Mesendoderm (in vitro differentiated cells): ENCODE measurements at regions not wholly inside any gene's neighbourhood (a gene's known extent, or its start where the extent isn't known, plus 50 kb on each side); places are given as distances from the start of the nearest gene placed in this dataset.

ENCODE experiments used
- DNase-seq: peaks from one replicate; pipeline ENCODE4 v3.0.0; 2013
- H2AK5ac ChIP-seq: 2 replicates; pipeline ENCODE4 v1.6.1; 2013; ENCODE audit warnings: low read length, inconsistent platforms
- H2BK120ac ChIP-seq: 2 replicates; pipeline ENCODE4 v1.6.1; 2013; ENCODE audit warnings: low read depth, mild to moderate bottlenecking, low read length, moderate library complexity, mixed read lengths
- H2BK15ac ChIP-seq: replicated peaks from 2 replicates; pipeline ENCODE4 v1.6.1; 2013; ENCODE audit warnings: low read depth, mild to moderate bottlenecking, moderate library complexity
- H2BK5ac ChIP-seq: 2 replicates; pipeline ENCODE4 v1.6.1; 2013; ENCODE audit warnings: low read length, inconsistent platforms
- H3K18ac ChIP-seq: 2 replicates; pipeline ENCODE4 v1.6.1; 2013; ENCODE audit warnings: mild to moderate bottlenecking, low read length, mixed read lengths
- H3K23ac ChIP-seq: one replicate; pipeline ENCODE4 v1.6.1; 2013; ENCODE audit warnings: low read length
- H3K27ac ChIP-seq: 2 replicates; pipeline ENCODE4 v1.5.1; 2013; ENCODE audit warnings: low read depth, mild to moderate bottlenecking, inconsistent platforms, low read length, moderate library complexity
- H3K27me3 ChIP-seq: 2 replicates; pipeline ENCODE4 v1.6.1; 2013; ENCODE audit warnings: low read length, control low read depth, mild to moderate bottlenecking, inconsistent platforms; ENCODE audit not compliant: insufficient read depth, poor library complexity
- H3K36me3 ChIP-seq: 2 replicates; pipeline ENCODE4 v1.6.1; 2013; ENCODE audit warnings: low read length, inconsistent platforms; ENCODE audit not compliant: control insufficient read depth, insufficient read depth
- H3K4ac ChIP-seq: one replicate; pipeline ENCODE4 v1.6.1; 2013; ENCODE audit warnings: low read depth, mild to moderate bottlenecking, low read length, moderate library complexity
- H3K4me1 ChIP-seq: 2 replicates; pipeline ENCODE4 v1.6.1; 2013; ENCODE audit warnings: low read depth, low read length, inconsistent platforms; ENCODE audit not compliant: control insufficient read depth
- H3K4me2 ChIP-seq: 2 replicates; pipeline ENCODE4 v1.6.1; 2013; ENCODE audit warnings: low read length
- H3K4me3 ChIP-seq: 2 replicates; pipeline ENCODE4 v1.5.1; 2013; ENCODE audit warnings: mild to moderate bottlenecking, low read length
- H3K56ac ChIP-seq: one replicate; pipeline ENCODE4 v1.6.1; 2013; ENCODE audit warnings: low read length
- H3K79me1 ChIP-seq: 2 replicates; pipeline ENCODE4 v1.6.1; 2013; ENCODE audit warnings: low read length, inconsistent platforms
- H3K79me2 ChIP-seq: 2 replicates; pipeline ENCODE4 v1.6.1; 2013; ENCODE audit warnings: mild to moderate bottlenecking, low read length; ENCODE audit not compliant: control insufficient read depth, insufficient read depth
- H3K9ac ChIP-seq: 2 replicates; pipeline ENCODE4 v1.6.1; 2013; ENCODE audit warnings: low read length, inconsistent platforms
- H4K5ac ChIP-seq: one replicate; pipeline ENCODE4 v1.6.1; 2013; ENCODE audit warnings: low read length
- H4K8ac ChIP-seq: one replicate; pipeline ENCODE4 v1.6.1; 2013; ENCODE audit warnings: low read depth, mild to moderate bottlenecking, control low read depth, low read length, moderate library complexity
- WGBS: extraction: QIAGEN DNeasy Blood & Tissue Kit; methylation state at CpG from one replicate; pipeline ENCODE4 v1.1.7; 2013; ENCODE audit warnings: low lambda C conversion rate, missing lambda C conversion rate; ENCODE audit not compliant: insufficient coverage; ENCODE audit errors: extremely low coverage; 5-methylcytosine and 5-hydroxymethylcytosine counted together

DNA sequence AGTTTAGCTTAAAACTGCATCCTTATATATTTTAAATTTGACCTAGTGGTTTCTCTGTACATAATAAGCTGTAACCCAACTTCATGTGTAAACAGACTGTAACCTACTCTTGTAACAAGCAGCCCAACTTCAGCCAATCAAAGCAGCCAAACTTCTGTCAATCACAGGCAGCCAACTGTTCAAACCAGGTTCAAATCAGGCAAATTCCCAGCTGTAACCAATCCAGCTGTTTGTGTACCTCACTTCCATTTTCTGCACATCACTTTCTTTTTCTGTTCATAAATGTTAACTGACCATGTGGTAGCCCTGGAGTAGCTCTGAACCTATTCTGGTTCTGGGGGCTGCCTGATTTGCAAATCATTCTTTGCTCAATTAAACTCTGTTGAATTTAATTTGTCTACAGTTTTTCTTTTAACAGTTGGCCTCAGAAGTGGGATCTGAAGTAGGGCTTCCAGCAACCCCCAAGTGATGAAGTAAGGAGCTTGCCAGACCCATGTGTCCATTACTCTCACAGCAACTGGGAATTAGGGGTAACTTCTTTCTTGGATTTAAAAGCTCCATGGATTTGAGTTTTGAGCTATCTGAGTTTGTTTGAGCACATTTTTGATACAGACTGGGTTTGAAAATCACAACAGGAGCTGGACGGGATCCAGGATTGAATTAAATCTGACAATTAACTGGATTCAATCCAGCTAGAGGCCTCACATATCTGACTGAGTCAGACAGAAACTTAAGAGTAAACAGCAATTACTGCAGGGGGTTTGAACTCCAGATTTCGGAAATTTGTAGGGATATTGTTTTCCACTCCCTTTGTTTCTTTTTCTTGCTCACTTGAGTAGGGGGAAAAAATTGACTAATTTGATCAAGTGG is 1569.7 kb upstream of the SLC39A10 start:
- Histone ChIP-seq H3K4me3 (no peak overlapping the region), H4K8ac (no peak overlapping the region), H3K18ac (no peak overlapping the region), H3K23ac (no peak overlapping the region), H4K5ac (no peak overlapping the region), H2AK5ac (no peak overlapping the region), H2BK15ac (no peak overlapping the region), H3K79me1 (no peaks in the 10 kb centered on the region), H3K36me3 (no peaks in the 10 kb centered on the region), H3K9ac (no peak overlapping the region), H3K56ac (no peak overlapping the region), H2BK120ac (no peak overlapping the region), H3K27ac (no peak overlapping the region), H3K4me2 (no peak overlapping the region), H3K4me1 (no peaks in the 10 kb centered on the region), H3K27me3 (no peaks in the 10 kb centered on the region), H2BK5ac (no peak overlapping the region), H3K4ac (no peak overlapping the region), H3K79me2 (no peaks in the 10 kb centered on the region)
- WGBS, result no CpG with 5 or more reads among the region's 2 CpGs
- DNase-seq, result no peak

GRCh38 chr2:194086129-194086528 is 1570.9 kb upstream of the SLC39A10 start:
- no CpG with 5 or more reads among the region's 1 CpG for WGBS

GRCh38 chr2:194079989-194080388 is 1577.0 kb upstream of the SLC39A10 start:
- DNase-seq, result no peak
- no peak overlapping the region for H4K8ac ChIP-seq
- H3K9ac ChIP-seq, result no peak overlapping the region
- H3K79me1 ChIP-seq, result no peaks in the 10 kb centered on the region
- H3K27me3 ChIP-seq, result no peaks in the 10 kb centered on the region
- H3K4me1 ChIP-seq, result no peaks in the 10 kb centered on the region
- H3K79me2 ChIP-seq, result no peaks in the 10 kb centered on the region
- H3K4me3 ChIP-seq, result no peak overlapping the region
- H3K36me3 ChIP-seq, result no peaks in the 10 kb centered on the region
- H3K23ac ChIP-seq, result no peak overlapping the region
- H2BK5ac ChIP-seq, result no peak overlapping the region
- no peak overlapping the region for H3K27ac ChIP-seq
- WGBS, result no CpG with 5 or more reads among the region's 3 CpGs
- H4K5ac ChIP-seq, result no peak overlapping the region
- H2BK15ac ChIP-seq, result no peak overlapping the region
- no peak overlapping the region for H2BK120ac ChIP-seq
- no peak overlapping the region for H3K4me2 ChIP-seq
- no peak overlapping the region for H3K18ac ChIP-seq
- no peak overlapping the region for H2AK5ac ChIP-seq
- H3K56ac ChIP-seq, result no peak overlapping the region
- no peak overlapping the region for H3K4ac ChIP-seq

More at GRCh38 chr2:194086129-194086528, 1570.9 kb upstream of the SLC39A10 start:
- no peak for DNase-seq
- Histone ChIP-seq H2BK15ac (no peak overlapping the region), H2AK5ac (no peak overlapping the region), H3K4ac (no peak overlapping the region), H3K18ac (no peak overlapping the region), H4K8ac (no peak overlapping the region), H4K5ac (no peak overlapping the region), H3K27me3 (no peaks in the 10 kb centered on the region), H2BK5ac (no peak overlapping the region), H3K27ac (no peak overlapping the region), H3K56ac (no peak overlapping the region), H3K23ac (no peak overlapping the region), H2BK120ac (no peak overlapping the region), H3K79me2 (no peaks in the 10 kb centered on the region), H3K4me2 (no peak overlapping the region), H3K4me3 (no peak overlapping the region), H3K9ac (no peak overlapping the region), H3K79me1 (no peaks in the 10 kb centered on the region), H3K36me3 (no peaks in the 10 kb centered on the region), H3K4me1 (no peaks in the 10 kb centered on the region)

- Histone ChIP-seq H2BK15ac (no peak overlapping the region), H3K79me2 (no peaks in the 10 kb centered on the region), H3K27me3 (no peaks in the 10 kb centered on the region), H4K8ac (no peak overlapping the region), H3K4me1 (no peaks in the 10 kb centered on the region), H2BK5ac (no peak overlapping the region), H2BK120ac (no peak overlapping the region), H3K79me1 (no peaks in the 10 kb centered on the region), H3K9ac (no peak overlapping the region), H3K36me3 (no peaks in the 10 kb centered on the region), H3K4me3 (no peak overlapping the region), H3K18ac (no peak overlapping the region), H3K27ac (no peak overlapping the region), H3K4ac (no peak overlapping the region), H3K56ac (no peak overlapping the region), H3K23ac (no peak overlapping the region), H4K5ac (no peak overlapping the region), H3K4me2 (no peak overlapping the region), H2AK5ac (no peak overlapping the region)
- DNase-seq, result no peak
These were observed 1579.7 kb upstream of the SLC39A10 start for GRCh38 chr2:194077366-194077765.

- Histone ChIP-seq H3K27ac (no peak overlapping the region), H3K9ac (no peak overlapping the region), H3K4ac (no peak overlapping the region), H4K5ac (no peak overlapping the region), H3K79me2 (no peaks in the 10 kb centered on the region), H3K4me1 (no peaks in the 10 kb centered on the region), H3K4me3 (no peak overlapping the region), H3K23ac (no peak overlapping the region), H3K4me2 (no peak overlapping the region), H3K18ac (no peak overlapping the region), H2BK15ac (no peak overlapping the region), H4K8ac (no peak overlapping the region), H2BK5ac (no peak overlapping the region), H3K27me3 (no peaks in the 10 kb centered on the region), H2AK5ac (no peak overlapping the region), H3K36me3 (no peaks in the 10 kb centered on the region), H2BK120ac (no peak overlapping the region), H3K79me1 (no peaks in the 10 kb centered on the region), H3K56ac (no peak overlapping the region)
- DNase-seq, result no peak
- WGBS, result no CpG with 5 or more reads among the region's 3 CpGs
These were observed 1594.6 kb upstream of the SLC39A10 start for GRCh38 chr2:194062401-194062800.

- Histone ChIP-seq H3K79me1 (no peaks in the 10 kb centered on the region), H2BK15ac (no peak overlapping the region), H3K79me2 (no peaks in the 10 kb centered on the region), H3K4me2 (no peak overlapping the region), H3K18ac (no peak overlapping the region), H3K4me3 (no peak overlapping the region), H2BK5ac (no peak overlapping the region), H2AK5ac (no peak overlapping the region), H3K56ac (no peak overlapping the region), H3K27me3 (no peaks in the 10 kb centered on the region), H4K8ac (no peak overlapping the region), H3K27ac (no peak overlapping the region), H3K4me1 (no peaks in the 10 kb centered on the region), H2BK120ac (no peak overlapping the region), H3K36me3 (no peaks in the 10 kb centered on the region), H3K4ac (no peak overlapping the region), H3K9ac (no peak overlapping the region), H4K5ac (no peak overlapping the region), H3K23ac (no peak overlapping the region)
- DNase-seq, result no peak
- no CpG with 5 or more reads among the region's 3 CpGs for WGBS
These were observed 1596.8 kb upstream of the SLC39A10 start for GRCh38 chr2:194060269-194060668.
